G401 (cell line): ENCODE measurements at regions not wholly inside any gene's neighbourhood (a gene's known extent, or its start where the extent isn't known, plus 50 kb on each side); places are given as distances from the start of the nearest gene placed in this dataset.
"Not testable (repeated sequence)": the region's sequence is repeated elsewhere in the genome, so short reads cannot be mapped to it uniquely, and the experiment has no call there.

Experiments used
- DNase-seq: peaks from one replicate; pipeline ENCODE4 v3.0.0-alpha.2; 2015; ENCODE audit warnings: low spot score
- in situ Hi-C: cut with HindIII; loops from 2 replicates; pipeline ENCODE4 v1.10.0; 2016; ENCODE audit warnings: low sequenced_read_pairs, mixed read lengths

- in situ Hi-C loops = no loop called here
- no peak for DNase-seq
These were observed 56.2 kb upstream of the LRRTM4 start for GRCh38 chr2:77578354-77578753.

GRCh38 chr2:77579076-77579769 is 57.0 kb upstream of the LRRTM4 start:
- in situ Hi-C loops = no loop called here

DNA sequence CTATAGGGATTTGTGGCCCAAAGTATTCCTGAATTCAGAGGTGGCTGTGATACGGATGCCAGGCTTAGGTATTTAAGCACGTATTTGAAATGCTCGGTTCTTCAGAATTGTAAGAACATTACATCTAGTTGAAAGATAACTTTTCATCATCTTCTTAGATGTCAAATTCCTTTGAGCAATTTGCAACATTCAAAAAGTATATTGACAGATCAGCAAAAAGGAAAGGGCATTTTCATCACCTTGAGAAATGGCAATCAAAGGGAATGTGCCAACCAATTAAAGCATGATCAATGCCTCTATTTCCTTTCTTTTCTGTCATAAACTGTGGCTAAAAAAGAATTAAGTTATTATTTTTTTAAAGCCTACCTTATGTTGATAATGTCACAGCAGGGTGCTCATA is 66.3 kb upstream of the LRRTM4 start:
- DNase-seq = no peak
- in situ Hi-C loops = no loop called here

More at GRCh38 chr2:77579076-77579769, 57.0 kb upstream of the LRRTM4 start:
- DNase-seq = no peak

GRCh38 chr2:77590298-77590917 is 68.2 kb upstream of the LRRTM4 start:
- no peak for DNase-seq
- in situ Hi-C loops = no loop called here

DNA sequence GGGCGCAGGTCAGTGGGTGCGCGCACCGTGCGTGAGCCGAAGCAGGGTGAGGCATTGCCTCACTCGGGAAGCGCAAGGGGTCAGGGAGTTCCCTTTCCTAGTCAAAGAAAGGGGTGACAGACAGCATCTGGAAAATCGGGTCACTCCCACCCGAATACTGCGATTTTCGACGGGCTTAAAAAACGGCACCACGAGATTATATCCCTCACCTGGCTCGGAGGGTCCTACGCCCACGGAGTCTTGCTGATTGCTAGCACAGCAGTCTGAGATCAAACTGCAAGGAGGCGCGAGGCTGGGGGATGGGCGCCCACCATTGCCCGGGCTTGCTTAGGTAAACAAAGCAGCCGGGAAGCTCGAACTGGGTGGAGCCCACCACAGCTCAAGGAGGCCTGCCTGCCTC is 70.8 kb upstream of the LRRTM4 start:
- in situ Hi-C loops, DNase-seq: not testable (repeated sequence)

GRCh38 chr2:77602771-77603170 is 80.6 kb upstream of the LRRTM4 start:
- no peak for DNase-seq
- in situ Hi-C loops = no loop called here

DNA sequence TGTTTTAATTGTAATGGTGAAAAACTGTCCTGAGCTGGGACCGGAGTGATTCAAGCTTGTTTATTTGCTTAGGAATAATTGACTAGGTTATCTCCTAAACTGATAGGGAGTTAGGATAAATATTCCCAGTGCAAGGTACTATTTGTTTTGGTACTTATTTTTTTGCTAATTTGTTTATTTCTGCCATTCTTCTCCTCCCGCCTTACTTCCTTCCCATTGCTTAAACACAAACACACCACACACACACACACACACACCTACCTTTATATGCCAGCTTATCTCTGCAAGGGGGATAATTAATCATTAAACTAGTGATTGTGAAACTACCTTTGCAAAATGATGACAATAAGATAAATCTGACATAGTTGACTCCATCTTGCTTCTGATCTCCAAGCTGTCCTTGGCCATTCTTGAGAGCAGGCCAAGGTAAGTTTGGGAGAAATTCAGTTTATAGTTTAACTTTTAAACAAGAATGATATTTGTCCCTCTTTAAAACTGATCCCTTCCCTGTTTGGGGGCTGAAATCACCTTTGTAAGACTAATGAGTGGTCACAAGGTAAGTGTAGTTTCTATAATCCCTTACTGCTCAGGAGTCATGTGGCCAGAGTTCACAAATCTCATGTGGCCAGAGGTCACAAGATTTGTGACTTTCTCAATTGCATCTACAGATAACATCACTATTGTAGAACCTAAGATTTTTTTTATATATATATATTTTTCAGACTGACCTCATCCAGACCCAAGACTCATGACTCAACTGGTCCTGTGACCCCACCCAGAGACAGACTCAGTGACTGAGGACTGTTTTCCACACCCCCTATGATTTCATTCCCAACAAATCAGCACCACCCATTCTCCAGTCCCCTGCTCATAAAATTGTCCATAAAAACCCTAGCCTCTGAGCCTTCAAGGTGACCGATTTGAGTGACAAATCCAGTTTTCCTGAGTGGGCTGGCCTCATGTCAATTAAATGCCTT is 83.1 kb upstream of the LRRTM4 start:
- in situ Hi-C loops = no loop called here
- DNase-seq = no peak

DNA sequence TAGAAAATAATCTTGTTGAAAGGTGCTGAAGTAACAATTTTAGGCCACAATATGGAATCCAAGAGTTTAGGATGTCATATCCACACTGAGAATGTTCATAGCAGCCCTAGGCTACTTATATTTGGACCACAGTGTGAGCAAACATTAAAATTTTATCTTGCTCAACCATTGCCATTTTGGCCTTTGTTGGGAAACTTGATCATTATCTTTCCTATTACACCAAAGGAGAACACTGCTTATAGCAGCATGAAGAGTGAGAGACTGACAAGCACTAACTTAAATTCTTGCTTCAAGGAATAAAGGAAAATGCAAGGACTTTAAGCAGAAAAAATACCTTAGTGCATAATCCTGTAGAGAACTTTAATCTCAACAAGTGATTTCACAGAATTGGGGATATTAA is 86.3 kb upstream of the LRRTM4 start:
- no peak for DNase-seq
- in situ Hi-C loops = no loop called here

DNA sequence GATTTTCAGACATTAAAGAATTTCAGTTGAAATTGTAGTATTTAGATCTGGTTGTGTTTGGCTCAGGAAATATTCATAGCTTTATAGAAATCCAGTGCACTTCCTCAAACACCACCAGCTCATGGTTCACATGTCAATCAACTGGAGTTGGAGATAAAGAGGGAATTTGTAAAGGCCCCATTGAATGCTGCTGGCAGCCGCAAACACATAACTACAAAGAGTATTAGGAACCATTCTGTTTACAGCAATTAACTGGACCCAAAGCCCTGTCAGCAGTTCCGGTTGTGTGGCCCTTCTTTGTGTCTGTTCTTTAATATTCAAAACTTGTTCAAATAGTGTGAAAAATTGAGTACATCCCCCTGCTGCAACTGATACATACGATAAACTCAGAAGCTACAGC is 107.4 kb upstream of the LRRTM4 start:
- in situ Hi-C loops = no loop called here
- no peak for DNase-seq

DNA sequence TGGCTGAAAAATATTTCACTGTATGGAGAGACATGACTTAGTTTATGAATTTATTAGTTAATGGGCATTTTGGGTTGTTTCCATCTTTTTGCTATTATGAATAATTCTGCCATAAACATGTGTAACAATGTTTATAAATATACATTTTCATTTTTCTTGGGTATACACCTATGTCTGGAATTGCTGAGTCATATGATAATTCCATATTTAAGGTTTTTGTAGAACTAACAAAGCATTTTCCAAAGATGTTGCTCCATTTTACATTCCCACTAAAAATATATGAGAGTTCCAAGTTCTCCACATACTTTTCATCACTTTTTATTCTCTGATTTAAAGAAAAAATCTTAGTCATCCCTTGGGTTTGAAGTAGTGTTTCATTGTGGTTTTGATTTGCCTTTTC is 108.8 kb upstream of the LRRTM4 start:
- DNase-seq = no peak
- in situ Hi-C loops = no loop called here

GRCh38 chr2:77633601-77634000 is 111.4 kb upstream of the LRRTM4 start:
- in situ Hi-C loops = no loop called here
- no peak for DNase-seq

DNA sequence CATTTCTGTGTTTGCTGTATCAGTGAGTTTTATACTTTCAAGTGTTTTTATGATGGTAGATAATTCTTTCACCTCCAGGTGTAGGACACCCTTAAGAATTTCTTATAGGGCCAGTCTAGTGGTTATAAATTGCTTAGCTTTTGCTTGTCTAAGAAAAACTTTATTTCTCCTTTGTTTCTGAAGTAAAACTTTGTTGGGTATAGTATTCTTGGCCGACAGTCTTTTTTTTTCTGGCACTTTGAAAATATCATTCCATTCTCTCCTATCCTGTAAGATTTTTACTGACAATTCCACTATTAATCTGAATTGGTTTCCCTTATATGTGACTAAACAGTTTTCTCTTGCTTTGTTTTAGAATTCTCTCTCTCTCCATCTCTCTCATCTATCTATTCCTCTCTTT is 118.7 kb upstream of the LRRTM4 start:
- in situ Hi-C loops = no loop called here
- DNase-seq = no peak

DNA sequence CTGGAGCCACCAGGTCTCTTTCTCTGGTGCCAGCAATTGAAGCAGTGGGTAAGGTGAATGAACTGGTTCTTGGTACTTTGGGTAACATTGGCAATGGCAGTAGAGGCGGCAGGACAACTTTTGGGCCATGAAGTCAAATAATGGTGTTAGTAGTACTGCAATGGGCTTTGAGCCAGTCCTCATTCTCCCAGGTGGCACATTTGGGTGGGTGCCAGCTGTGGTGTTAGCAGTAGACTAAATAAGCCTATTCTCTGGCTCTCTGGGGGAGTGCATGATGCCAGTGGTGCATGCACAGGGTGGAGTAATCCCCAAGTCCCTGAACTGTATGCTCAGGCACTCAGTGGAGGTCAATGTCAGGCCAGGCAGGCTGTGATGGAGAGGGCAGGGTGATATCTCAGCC is 120.2 kb upstream of the LRRTM4 start:
- no peak for DNase-seq
- in situ Hi-C loops = no loop called here

DNA sequence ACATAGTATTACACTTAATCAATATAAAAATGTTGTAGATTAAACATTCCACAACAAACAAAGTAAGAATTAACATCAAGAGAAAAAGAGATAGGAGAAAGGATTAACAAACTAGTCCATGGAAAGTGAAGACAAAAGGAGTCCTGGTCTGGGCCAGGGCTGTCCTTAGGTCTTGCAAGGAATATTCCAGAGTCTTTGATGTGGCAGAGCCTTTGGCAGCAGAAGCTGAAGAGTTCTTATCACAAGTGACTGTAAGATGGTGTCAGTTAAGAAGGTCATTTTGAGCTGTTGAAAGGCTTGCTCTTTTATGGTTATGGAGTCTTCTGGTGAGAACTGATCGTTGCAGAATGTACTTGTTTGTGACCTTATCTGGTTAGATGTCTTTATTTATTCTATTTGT is 127.7 kb upstream of the LRRTM4 start:
- no peak for DNase-seq
- in situ Hi-C loops = no loop called here

- in situ Hi-C loops = no loop called here
- no peak for DNase-seq
These were observed 130.3 kb upstream of the LRRTM4 start for GRCh38 chr2:77652499-77652898.

- DNase-seq = no peak
- in situ Hi-C loops = no loop called here
These were observed 142.3 kb upstream of the LRRTM4 start for GRCh38 chr2:77664491-77664890.

DNA sequence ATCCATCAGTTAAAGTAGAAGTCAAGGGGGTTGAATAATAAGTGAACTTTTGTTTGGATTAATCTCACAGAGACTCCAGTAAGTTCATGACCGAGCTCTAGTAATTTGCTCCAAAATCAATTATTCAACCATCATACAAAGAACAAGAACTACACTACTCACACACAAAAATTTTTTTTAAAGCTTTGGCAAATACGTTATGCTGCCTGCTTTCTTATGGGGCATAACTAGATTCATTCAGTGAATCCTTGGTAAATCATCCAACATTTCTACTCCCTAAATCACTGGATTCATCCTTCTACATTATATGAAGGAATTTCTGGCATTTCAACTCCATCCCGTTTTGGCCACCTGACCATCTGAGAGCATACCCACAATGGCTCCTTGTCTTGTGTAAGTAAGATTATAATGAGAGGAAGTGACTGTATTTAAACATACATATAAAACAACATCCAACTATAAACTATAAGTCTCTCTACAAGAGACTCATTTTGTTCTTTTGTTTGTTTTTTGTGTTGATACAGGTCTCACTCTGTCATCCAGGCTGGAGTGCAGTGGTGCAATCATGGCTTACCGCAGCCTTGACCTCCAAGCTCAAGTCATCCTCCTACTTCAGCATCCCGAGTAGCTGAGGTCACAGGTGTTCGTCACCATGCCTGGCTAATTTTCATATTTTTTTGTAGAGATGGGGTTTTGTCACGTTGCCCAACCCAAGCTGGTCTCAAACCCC is 144.2 kb upstream of the LRRTM4 start:
- in situ Hi-C loops = no loop called here

GRCh38 chr2:77684543-77685319 is 162.6 kb upstream of the LRRTM4 start:
- DNase-seq, in situ Hi-C loops: not testable (repeated sequence)

More for the DNA sequence above, 144.2 kb upstream of the LRRTM4 start:
- DNase-seq = no peak

- no peak for DNase-seq
- in situ Hi-C loops = no loop called here
These were observed 190.4 kb upstream of the LRRTM4 start for GRCh38 chr2:77712601-77713000.
